ENCODE measurements at regions not wholly inside any gene's neighbourhood (a gene's known extent, or its start where the extent isn't known, plus 50 kb on each side); places are given as distances from the start of the nearest gene placed in this dataset.
A peak's percentile ranks its signal among the peaks of the same experiment; 100 is the strongest.

DNA sequence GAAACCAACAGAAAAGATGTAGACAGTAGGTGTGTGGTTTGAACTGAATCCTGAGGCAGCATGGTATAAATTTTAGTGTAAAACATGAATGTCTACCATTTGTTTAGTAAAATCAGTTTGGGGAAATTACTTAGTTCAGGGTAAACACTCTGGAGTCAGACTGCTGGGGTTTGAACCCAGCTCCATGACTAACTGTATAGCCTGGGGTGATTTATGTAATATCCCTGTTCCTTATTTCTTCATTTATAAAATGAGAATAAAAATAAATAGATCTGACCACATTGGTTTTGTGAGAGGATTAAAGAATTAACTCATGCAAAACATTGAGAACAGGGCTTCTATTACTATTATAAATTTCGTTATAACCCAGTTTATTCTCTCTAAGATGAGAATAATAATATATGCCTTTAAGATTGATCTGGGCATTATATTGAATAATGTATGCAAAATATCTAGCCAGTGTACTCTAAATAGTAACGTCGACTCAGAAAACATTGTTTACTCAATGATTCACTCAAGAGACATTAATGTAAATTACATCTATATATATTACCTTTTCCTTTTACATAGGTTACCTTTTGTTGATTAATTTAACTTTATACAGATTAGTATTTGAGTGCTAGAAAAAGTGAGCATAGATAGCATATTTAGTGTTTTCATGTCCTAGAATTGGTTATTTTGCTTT lies 120.6 kb upstream of the KCNJ16 start:
- no peak for DNase-seq

- DNase-seq, result no peak
These were observed 117.0 kb upstream of the KCNJ16 start for GRCh38 chr17:69958063-69958462.

DNA sequence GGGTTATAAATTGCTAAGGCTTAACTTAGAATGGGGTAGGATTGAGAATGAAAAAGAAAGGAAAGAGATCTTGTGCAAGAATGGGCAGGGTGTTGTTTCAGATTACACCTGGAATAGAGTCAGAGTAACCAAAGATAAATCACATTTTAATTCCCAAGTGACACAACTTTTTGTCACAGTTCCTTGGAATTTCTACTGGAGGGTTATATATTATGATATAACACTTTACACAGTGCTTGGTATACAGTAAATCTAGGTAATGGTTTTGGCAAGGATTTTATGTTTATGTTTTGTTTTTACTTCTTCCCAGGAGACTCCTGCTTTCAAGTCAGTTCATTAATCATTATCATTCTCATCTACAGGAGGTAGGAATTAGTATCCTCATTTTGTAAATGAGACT lies 115.7 kb upstream of the KCNJ16 start:
- no peak for DNase-seq

DNA sequence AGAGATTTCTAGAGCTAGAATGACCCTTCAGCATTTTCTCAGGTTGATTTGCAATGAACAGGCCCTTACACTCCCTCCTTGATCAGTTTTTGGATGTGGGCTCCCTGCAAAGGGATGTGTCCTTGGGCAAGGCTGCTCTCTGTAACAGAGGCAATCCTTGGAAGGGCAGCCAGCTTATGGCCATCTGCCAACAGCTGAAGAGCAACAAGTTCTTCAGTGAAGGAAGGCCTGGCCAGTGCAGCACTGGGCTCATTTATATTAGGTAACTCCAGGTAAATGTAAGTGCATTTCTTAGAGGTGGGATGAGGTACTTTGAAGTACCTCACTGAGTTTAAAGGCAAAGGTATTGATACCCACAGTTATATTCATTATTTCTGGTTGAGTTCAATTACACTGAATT lies 114.3 kb upstream of the KCNJ16 start:
- no peak for DNase-seq

DNA sequence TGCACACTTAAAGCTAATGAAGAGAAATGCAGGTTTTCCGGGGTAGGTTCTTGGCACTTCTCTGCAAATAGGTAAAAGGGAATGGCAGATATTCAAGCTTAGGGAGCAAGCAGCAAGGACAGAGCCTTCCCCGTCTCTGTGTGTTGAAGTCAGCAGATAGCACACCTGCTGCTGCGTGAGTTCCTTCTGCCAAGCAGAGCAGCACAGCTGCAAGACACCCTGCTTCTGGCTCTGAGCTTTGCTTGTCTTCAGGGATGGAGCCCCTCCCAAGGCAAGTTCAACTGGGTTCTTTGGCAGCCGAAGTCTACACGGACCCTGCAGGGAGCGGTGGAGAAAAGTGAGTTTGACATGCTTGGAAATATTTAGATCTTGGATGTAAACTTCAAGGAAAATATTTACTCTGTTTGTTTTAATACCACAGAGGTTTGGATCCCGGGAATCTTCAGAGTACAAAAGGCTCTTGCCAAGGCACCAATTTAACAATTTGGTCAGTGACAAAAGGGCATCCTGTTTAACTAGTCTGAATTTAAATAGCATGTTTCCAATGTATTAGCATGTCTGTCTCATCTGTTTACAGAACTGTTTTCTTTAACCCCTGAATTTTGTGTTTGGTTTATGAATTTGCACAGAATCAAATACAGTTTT lies 113.4 kb upstream of the KCNJ16 start:
- no peak for DNase-seq

DNA sequence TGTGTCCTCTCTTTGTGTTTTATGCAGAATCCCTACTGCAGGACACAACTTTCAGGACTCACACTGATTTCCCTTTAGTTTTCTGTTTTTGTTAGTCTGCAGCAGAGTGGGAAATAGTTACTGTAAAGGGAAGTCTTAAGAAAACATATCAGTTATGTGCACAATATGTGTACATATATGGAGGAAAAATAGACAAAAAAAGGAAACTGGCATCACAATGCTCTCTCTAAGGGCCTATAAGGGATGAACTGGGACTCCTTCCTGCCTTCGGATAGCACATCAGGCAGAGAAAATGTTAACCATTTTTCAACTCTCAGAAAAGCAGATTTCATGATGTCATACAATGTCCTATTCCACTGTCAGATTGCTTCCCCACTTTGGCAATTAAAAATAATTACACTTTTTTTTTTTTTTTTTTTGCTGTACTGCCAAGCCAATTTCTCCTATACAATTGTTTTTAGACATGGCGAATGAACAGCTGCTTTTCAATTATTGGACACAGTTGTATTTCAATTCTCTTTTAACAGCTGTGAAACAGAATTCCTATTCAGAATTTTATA lies 112.5 kb upstream of the KCNJ16 start:
- DNase-seq, result no peak

DNA sequence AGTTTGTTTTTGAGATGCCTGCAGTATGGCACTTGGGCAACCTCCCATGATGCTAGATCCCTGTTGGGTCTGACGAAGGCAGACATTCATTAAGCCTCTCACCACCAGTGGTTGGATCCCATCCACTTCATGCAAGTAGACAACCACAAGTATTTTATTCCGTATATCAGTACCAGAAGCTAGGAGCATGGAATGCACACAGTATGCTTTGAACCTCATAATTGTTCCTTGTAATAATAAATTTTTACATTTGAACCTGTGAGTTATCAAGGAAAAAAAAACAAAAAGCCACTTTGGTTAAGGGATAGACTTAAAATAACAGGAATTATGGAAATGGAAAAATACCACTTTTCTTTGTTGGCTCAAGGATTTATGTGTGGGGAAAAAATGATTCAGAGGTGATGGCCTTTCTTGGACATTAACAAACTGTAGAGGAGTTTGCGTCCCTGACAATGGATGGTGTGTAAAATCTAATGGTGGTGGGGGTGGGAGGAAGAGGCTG lies 107.1 kb upstream of the KCNJ16 start:
- peak; percentile 94 for DNase-seq

DNA sequence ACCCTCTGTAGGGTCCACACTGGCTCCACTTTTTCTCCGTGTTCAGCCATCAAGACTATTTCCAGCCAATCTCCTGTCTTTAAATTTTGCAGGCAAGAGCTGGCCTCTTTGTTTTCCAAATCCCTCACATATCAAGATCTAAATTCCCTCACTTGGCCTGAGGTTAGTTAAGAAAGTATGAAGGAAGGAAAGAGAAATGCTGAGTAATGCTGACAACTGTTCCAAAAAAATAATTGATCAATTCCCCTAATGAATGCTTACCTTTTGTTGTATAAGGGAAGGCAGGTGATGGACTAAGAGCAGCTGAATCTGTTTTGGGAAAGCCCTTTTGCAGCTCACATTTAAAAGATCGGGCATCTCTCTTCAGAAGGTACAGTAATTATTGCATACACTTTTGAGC lies 105.1 kb upstream of the KCNJ16 start:
- DNase-seq, result no peak

GRCh38 chr17:69972251-69972650 lies 102.8 kb upstream of the KCNJ16 start:
- DNase-seq, result no peak

DNA sequence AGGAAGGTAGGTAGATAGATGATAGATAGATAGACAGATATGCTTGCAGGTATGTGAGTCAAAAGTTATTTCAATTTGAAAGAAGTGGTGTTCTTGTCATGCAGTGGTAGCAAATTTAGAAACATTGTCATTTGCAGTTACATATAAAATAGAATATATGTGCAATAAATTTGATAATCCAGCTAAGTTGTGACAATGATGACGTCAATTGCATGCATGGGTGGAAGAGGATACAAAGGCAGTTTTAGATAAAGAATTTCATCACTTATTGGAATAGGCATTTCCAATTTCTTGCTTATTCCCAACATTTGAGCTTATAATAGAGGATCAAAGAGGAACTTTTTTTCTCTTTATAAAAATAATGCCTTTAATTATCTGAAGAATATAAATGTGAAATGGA lies 99.2 kb upstream of the KCNJ16 start:
- DNase-seq, result no peak

DNA sequence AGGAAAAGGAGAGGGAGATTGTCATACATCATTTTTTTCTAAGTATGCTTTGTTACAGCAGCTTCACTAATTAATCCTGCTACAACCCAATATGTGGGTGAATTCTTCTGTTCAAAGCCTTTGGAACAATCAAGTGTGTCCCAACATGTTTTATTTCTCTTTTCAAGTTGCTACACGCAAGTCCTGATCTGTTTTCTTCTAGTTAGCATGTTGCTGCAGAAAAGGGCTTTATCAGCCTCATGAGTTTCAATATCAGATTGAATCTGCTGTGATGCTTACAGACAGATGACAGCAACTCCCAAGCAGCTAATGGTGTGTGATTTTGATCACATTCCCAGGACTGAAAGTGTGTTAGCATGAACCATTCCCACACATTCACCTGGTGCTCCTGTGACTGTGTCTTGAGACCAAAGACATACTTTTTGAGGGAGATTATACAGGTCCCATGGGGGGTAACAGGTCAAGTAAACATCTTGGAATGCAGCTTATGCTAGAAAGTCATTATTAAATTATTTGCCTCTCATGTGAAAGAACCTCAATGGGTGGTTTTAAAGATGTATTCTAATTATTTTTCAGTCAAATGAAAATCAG lies 96.9 kb upstream of the KCNJ16 start:
- no peak for DNase-seq

- DNase-seq, result no peak
These were observed 93.6 kb upstream of the KCNJ16 start for GRCh38 chr17:69981441-69981840.

DNA sequence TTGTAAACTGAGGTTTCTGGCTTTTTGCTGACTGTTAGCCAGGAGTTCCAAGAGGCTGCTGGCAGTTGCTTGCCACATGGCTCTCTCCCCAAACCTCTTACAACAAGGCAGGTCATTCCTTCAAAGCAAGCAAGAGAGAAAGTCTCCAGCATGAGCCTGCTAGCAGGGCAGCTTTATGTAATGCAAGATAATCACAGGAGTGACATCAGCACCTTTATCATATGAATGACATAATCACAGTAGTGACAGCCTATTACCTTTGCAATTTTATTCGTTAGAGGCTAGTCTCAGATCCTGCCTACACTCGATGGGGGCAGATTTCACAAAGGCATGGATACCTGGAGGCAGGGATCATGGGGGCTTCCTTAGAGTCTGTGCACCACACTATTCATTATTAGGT lies 79.5 kb upstream of the KCNJ16 start:
- DNase-seq, result no peak

- peak; percentile 50 for DNase-seq
These were observed 77.7 kb upstream of the KCNJ16 start for GRCh38 chr17:69997332-69997731.

- DNase-seq, result no peak
These were observed 75.8 kb upstream of the KCNJ16 start for GRCh38 chr17:69999253-69999652.

DNA sequence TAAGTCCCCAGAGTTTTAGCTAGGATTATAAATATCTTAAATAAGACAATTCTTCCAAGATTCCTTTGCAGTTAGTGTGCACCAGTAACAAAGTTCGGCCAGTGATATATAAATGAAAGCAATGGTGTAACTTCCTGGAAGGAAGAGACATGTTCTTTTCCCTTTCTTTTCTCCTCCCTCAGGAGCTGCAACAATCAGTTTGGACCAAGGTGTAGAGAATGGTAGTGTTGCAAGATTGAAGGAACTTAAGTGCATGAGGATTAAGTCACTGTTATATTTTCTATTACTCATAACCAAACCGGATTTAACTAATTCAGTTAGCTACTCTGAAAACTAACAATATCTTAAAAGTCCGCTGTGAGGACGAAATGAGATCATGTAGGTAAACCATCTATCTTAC lies 68.9 kb upstream of the KCNJ16 start:
- DNase-seq, result peak; percentile 9

GRCh38 chr17:70011750-70012149 lies 63.3 kb upstream of the KCNJ16 start:
- no peak for DNase-seq

DNA sequence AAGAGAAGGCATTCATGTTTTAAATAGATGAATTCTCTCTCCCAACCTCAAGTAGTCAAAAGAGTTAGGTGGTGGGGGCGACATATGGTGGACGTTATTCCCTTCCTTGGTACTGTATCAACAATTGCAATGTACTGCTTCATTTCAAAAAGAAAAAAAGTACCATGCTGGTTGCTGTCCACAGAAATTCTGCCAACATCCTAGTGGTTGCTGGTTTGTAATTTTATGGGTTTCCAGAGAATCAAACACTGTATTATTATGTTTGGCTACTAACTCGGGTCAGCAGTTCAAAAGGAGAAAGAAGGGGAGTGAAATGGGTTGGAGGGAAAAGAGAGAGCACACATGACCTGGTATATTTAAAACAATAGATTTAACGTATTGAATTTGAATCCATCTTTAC lies 61.1 kb upstream of the KCNJ16 start:
- no peak for DNase-seq

GRCh38 chr17:70017112-70017511 lies 57.9 kb upstream of the KCNJ16 start:
- DNase-seq, result no peak

DNA sequence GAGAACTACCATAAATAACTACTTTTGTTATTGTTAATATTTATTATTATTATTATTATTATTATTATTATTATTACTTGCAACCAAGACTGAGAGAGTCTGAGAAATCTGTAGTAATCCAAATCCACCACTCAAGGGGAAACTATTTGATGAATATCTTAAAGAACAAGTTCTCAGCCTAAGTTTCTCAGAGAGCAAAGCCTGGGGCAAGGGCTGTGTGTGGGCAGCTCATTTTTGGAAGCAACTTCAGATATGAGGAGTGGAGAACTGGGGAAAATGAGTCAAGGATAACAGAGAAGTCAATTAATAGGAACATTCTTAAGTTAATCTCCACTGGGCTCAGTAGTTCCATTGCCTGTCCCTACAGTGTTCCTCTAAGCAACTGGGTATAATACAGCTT lies 57.1 kb upstream of the KCNJ16 start:
- no peak for DNase-seq

DNA sequence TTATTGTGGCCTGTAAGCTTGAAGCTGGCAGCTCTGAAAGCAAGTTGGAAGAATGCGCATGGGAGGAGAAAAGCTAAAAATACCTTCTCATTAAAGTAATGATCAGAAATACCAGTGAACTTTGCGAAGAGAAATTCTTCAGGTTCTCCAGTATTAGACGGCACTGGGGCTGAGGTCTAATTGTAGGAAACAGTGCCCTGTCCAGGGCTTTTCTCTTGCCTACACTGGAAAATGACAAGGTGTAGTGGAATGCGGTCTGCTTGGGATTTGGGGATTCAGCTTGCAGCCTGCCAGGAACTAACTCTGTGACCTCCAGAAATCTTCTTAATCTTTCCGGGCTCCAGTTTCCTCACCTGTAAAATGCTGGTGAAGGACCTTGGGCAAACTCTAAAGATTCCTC lies 53.3 kb upstream of the KCNJ16 start:
- DNase-seq, result no peak

DNA sequence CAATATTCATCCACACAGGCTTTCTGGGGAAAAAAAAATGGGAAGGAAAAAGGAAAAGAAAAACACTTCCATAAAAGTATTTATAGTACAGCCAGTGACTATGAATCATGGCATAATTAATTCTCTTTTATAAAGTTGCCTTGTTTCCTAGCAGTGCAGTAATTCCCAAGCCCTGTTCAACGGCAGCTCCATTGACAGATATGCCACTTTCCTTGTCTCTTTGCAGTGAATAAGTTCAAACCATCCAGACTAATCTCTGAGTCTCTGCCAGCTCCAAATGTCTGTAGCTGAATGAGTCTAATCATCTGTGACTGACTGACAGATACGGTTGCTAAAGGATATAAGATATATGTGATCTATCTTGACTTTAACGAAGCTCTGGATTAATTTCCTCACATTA lies 52.9 kb upstream of the KCNJ16 start:
- no peak for DNase-seq

- DNase-seq, result no peak
These were observed 50.8 kb upstream of the KCNJ16 start for GRCh38 chr17:70024253-70024652.

Data from fibroblast of skin of abdomen (primary cell).